Vagina (tissue), 2 donors: ENCODE measurements at regions not wholly inside any gene's neighbourhood (a gene's known extent, or its start where the extent isn't known, plus 50 kb on each side); places are given as distances from the start of the nearest gene placed in this dataset.
"Not testable (repeated sequence)": the region's sequence is repeated elsewhere in the genome, so short reads cannot be mapped to it uniquely, and the experiment has no call there.

ENCODE experiments used
- DNase-seq, 2 donors: peaks; one replicate each; pipeline ENCODE4 v3.0.0-alpha.2; 2017; ENCODE audit errors: extremely low spot score in 2 of 2
- H3K27ac ChIP-seq: fragments of 200-600 bp; sonication (generic); one replicate; pipeline ENCODE4 v1.5.1; 2019
- H3K27me3 ChIP-seq: fragments of 200-600 bp; sonication (generic); one replicate; pipeline ENCODE4 v1.5.1; 2019
- H3K36me3 ChIP-seq, 2 donors: fragments of 200-600 bp; sonication (generic); one replicate each; pipeline ENCODE4 v1.5.1; 2017 to 2019
- H3K4me1 ChIP-seq: fragments of 200-600 bp; sonication (generic); one replicate; pipeline ENCODE4 v1.5.1; 2019
- H3K4me3 ChIP-seq, 2 donors: fragments of 200-600 bp; sonication (generic); 1 replicate in 1 of 2; 2 replicates in 1 of 2; pipeline ENCODE4 v1.5.1; 2016 to 2019
- H3K9me3 ChIP-seq: fragments of 200-600 bp; sonication (generic); one replicate; pipeline ENCODE4 v1.5.1; 2019
- POLR2A ChIP-seq, 2 donors: fragments of 450-650 bp; IDR thresholded peaks; one replicate each; pipeline ENCODE4 v1.6.1; 2017; ENCODE audit warnings: antibody characterized with exemption in 2 of 2, mild to moderate bottlenecking in 2 of 2, moderate library complexity in 2 of 2
- POLR2AphosphoS5 ChIP-seq, 2 donors: sonication (generic); formaldehyde crosslinking; IDR thresholded peaks; one replicate each; pipeline ENCODE4 v1.9.0; 2017; ENCODE audit warnings: antibody characterized with exemption in 2 of 2, mild to moderate bottlenecking in 2 of 2, low read depth in 1 of 2; ENCODE audit not compliant: insufficient read depth in 1 of 2
- intact Hi-C: fragments of 100-400 bp; cut with DNase I; formaldehyde crosslinking; loops from one replicate; pipeline ENCODE4 v1.15.1; 2023
- TF ChIP-seq, protein P1 (sequence below), 3 experiments: fragments of 450-650 bp in 2 of 3; fragments of 200-600 bp in 1 of 3; sonication (generic) in 1 of 3; IDR thresholded peaks; one replicate each; pipeline ENCODE4 v1.5.1; 2017 to 2019; ENCODE audit warnings: antibody characterized with exemption in 3 of 3, mild to moderate bottlenecking in 2 of 3, moderate library complexity in 2 of 3

GRCh38 chr7:85341973-85342372, 155.1 kb upstream of the SEMA3D start:
- Histone ChIP-seq H3K4me3 (no peak overlapping the region), H3K27ac (no peak overlapping the region), H3K4me1 (no peaks in the 10 kb centered on the region), H3K9me3 (no peaks in the 10 kb centered on the region), H3K27me3 (no peaks in the 10 kb centered on the region), H3K36me3 (no peaks in the 10 kb centered on the region)
- TF ChIP-seq, protein P1, sequence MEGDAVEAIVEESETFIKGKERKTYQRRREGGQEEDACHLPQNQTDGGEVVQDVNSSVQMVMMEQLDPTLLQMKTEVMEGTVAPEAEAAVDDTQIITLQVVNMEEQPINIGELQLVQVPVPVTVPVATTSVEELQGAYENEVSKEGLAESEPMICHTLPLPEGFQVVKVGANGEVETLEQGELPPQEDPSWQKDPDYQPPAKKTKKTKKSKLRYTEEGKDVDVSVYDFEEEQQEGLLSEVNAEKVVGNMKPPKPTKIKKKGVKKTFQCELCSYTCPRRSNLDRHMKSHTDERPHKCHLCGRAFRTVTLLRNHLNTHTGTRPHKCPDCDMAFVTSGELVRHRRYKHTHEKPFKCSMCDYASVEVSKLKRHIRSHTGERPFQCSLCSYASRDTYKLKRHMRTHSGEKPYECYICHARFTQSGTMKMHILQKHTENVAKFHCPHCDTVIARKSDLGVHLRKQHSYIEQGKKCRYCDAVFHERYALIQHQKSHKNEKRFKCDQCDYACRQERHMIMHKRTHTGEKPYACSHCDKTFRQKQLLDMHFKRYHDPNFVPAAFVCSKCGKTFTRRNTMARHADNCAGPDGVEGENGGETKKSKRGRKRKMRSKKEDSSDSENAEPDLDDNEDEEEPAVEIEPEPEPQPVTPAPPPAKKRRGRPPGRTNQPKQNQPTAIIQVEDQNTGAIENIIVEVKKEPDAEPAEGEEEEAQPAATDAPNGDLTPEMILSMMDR (IDR thresholded peaks at IDR 0.05) = no peak
- TF ChIP-seq POLR2AphosphoS5 (IDR thresholded peaks at IDR 0.05; ENCODE audit: insufficient read depth in 1 of 2, low read depth in 1 of 2) (no peak), POLR2A (IDR thresholded peaks at IDR 0.05) (no peak)
- DNase-seq = no peak
- intact Hi-C loops = no loop called here

DNA sequence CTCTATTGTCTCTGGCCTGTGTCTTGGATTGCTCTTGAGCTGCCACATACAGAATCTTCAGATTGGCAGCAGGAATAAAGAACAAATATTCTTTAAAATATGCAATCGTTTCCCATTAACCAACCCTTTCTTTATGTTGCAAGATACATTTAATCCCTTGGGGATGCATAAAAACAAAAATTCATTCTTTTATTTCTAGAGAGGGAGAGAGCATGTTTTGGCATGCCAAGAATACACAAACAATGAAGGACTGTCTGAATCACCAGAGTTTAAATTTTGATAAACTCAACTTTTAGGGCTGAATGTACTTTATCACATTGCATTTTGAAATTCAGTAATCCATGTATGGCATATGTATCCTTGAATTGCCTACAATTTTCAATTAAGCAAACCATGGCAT, 154.3 kb upstream of the SEMA3D start:
- no peak for DNase-seq

GRCh38 chr7:85336086-85336485, 149.2 kb upstream of the SEMA3D start:
- H3K9me3 ChIP-seq = no peaks in the 10 kb centered on the region
- no peak for TF ChIP-seq POLR2AphosphoS5 (IDR thresholded peaks at IDR 0.05; ENCODE audit: insufficient read depth in 1 of 2, low read depth in 1 of 2)
- TF ChIP-seq, protein P1 (IDR thresholded peaks at IDR 0.05) = no peak
- no peak for TF ChIP-seq POLR2A (IDR thresholded peaks at IDR 0.05)
- no peak for DNase-seq
- no peaks in the 10 kb centered on the region for H3K4me1 ChIP-seq
- no peaks in the 10 kb centered on the region for H3K27me3 ChIP-seq
- H3K4me3 ChIP-seq = no peak overlapping the region
- no peaks in the 10 kb centered on the region for H3K36me3 ChIP-seq
- no peak overlapping the region for H3K27ac ChIP-seq
- intact Hi-C loops = no loop called here

More for the DNA sequence above, 154.3 kb upstream of the SEMA3D start:
- TF ChIP-seq, protein P1 (IDR thresholded peaks at IDR 0.05) = no peak
- H3K27me3 ChIP-seq = no peaks in the 10 kb centered on the region
- no peak overlapping the region for H3K27ac ChIP-seq
- intact Hi-C loops = no loop called here
- H3K4me3 ChIP-seq = no peak overlapping the region
- H3K4me1 ChIP-seq = no peaks in the 10 kb centered on the region
- H3K9me3 ChIP-seq = no peaks in the 10 kb centered on the region
- H3K36me3 ChIP-seq = no peaks in the 10 kb centered on the region

DNA sequence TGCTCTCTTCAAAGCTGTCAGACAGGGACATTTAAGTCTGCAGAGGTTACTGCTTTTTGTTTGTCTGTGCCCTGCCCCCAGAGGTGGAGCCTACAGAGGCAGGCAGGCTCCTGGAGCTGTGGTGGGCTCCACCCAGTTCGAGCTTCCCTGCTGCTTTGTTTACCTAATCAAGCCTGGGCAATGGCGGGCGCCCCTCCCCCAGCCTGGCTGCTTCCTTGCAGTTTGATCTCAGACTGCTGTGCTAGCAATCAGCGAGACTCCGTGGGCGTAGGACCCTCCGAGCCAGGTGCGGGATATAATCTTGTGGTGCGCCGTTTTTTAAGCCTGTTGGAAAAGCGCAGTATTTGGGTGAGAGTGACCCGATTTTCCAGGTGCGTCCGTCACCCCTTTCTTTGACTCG, 148.3 kb upstream of the SEMA3D start:
- intact Hi-C loops, H3K4me3 ChIP-seq, H3K27ac ChIP-seq, H3K36me3 ChIP-seq, H3K9me3 ChIP-seq, DNase-seq, H3K4me1 ChIP-seq, H3K27me3 ChIP-seq: not testable (repeated sequence)

DNA sequence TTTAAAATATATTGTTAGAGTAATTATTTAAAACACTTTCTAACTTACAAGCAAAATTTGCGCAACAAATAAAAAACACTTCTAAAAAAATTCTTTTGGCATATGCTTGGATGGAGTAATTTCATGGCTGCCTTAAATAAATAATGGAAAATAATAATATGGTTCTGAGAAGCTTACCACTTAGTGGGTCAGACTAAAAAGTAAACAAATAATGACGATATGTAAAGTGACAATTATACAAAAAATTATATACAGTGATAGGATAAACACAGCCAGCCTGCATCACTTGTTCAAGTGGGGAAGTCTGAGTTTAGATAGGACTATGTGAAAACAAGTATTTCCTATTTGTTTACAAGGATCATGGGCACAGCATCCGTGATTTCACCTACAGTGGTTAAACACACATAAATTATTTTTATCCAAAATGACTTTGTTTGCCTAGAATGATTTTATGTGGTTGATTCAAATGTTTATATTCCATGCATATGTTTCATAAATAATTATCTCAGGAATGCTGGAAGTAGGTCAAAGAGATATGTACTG, 141.7 kb upstream of the SEMA3D start:
- Histone ChIP-seq H3K27me3 (no peaks in the 10 kb centered on the region), H3K36me3 (no peaks in the 10 kb centered on the region), H3K4me1 (no peaks in the 10 kb centered on the region), H3K9me3 (no peaks in the 10 kb centered on the region), H3K27ac (no peak overlapping the region), H3K4me3 (no peak overlapping the region)
- no peak for DNase-seq
- intact Hi-C loops = no loop called here
- no peak for TF ChIP-seq POLR2A (IDR thresholded peaks at IDR 0.05)
- TF ChIP-seq, protein P1 (IDR thresholded peaks at IDR 0.05) = no peak
- no peak for TF ChIP-seq POLR2AphosphoS5 (IDR thresholded peaks at IDR 0.05; ENCODE audit: insufficient read depth in 1 of 2, low read depth in 1 of 2)
